ENCODE measurements at regions not wholly inside any gene's neighbourhood (a gene's known extent, or its start where the extent isn't known, plus 50 kb on each side); places are given as distances from the start of the nearest gene placed in this dataset.

DNA sequence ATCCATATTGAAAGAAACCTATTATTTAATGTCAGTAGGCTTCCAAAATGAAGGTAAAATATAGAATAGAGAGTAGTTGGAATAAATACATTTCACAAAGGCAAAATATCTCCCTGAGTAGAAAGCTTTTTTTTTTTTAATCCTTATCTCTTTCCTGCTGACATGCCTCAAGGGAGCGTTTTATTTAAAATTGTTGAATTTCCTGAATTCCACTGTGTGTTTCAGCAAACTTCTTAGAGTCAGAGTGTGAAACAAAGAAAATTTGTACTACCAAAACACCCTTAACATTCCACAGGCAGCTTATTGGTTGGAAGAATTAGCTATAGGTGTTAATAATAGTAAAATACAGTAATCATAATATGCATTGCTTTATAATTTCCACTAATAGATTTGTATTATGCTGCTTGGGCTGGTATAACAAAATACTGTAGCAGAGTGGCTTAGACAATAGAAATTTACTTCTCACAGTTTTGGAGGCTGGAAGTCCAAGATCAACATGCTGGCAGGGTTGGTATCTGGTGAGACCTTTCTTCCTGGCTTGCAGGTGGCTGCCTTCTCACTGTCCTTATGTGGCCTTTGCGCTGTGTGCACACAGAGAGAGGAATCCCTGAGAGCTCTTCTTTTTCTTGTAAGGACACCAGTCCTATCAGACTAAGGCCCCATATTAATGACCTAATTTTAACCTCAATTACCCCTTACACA, 468.4 kb upstream of the C1orf87 start:
- TF ChIP-seq, protein P1, sequence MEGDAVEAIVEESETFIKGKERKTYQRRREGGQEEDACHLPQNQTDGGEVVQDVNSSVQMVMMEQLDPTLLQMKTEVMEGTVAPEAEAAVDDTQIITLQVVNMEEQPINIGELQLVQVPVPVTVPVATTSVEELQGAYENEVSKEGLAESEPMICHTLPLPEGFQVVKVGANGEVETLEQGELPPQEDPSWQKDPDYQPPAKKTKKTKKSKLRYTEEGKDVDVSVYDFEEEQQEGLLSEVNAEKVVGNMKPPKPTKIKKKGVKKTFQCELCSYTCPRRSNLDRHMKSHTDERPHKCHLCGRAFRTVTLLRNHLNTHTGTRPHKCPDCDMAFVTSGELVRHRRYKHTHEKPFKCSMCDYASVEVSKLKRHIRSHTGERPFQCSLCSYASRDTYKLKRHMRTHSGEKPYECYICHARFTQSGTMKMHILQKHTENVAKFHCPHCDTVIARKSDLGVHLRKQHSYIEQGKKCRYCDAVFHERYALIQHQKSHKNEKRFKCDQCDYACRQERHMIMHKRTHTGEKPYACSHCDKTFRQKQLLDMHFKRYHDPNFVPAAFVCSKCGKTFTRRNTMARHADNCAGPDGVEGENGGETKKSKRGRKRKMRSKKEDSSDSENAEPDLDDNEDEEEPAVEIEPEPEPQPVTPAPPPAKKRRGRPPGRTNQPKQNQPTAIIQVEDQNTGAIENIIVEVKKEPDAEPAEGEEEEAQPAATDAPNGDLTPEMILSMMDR (IDR thresholded peaks at IDR 0.05; ENCODE audit: insufficient read depth, low read length), result no peak
- TF ChIP-seq, protein P2, sequence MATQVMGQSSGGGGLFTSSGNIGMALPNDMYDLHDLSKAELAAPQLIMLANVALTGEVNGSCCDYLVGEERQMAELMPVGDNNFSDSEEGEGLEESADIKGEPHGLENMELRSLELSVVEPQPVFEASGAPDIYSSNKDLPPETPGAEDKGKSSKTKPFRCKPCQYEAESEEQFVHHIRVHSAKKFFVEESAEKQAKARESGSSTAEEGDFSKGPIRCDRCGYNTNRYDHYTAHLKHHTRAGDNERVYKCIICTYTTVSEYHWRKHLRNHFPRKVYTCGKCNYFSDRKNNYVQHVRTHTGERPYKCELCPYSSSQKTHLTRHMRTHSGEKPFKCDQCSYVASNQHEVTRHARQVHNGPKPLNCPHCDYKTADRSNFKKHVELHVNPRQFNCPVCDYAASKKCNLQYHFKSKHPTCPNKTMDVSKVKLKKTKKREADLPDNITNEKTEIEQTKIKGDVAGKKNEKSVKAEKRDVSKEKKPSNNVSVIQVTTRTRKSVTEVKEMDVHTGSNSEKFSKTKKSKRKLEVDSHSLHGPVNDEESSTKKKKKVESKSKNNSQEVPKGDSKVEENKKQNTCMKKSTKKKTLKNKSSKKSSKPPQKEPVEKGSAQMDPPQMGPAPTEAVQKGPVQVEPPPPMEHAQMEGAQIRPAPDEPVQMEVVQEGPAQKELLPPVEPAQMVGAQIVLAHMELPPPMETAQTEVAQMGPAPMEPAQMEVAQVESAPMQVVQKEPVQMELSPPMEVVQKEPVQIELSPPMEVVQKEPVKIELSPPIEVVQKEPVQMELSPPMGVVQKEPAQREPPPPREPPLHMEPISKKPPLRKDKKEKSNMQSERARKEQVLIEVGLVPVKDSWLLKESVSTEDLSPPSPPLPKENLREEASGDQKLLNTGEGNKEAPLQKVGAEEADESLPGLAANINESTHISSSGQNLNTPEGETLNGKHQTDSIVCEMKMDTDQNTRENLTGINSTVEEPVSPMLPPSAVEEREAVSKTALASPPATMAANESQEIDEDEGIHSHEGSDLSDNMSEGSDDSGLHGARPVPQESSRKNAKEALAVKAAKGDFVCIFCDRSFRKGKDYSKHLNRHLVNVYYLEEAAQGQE (IDR thresholded peaks at IDR 0.05; ENCODE audit: insufficient replicate concordance, low read depth), result no peak
- TF ChIP-seq POLR2AphosphoS5 (IDR thresholded peaks at IDR 0.05; ENCODE audit: low read depth), result no peak
- no peak for TF ChIP-seq SPI1 (IDR thresholded peaks at IDR 0.05; ENCODE audit: borderline replicate concordance, low read depth)

Data from HL-60 (cell line).